HepG2 (cell line): ENCODE measurements at regions not wholly inside any gene's neighbourhood (a gene's known extent, or its start where the extent isn't known, plus 50 kb on each side); places are given as distances from the start of the nearest gene placed in this dataset.

Experiments used
- IRF9 ChIP-seq: sonication (generic); formaldehyde crosslinking; IDR thresholded peaks from 2 replicates; pipeline ENCODE4 v1.8.0; 2022; ENCODE audit warnings: missing genetic modification reagents, mild to moderate bottlenecking, borderline replicate concordance
- KAT7 ChIP-seq: IDR thresholded peaks from 2 replicates; pipeline ENCODE4 v1.6.1; 2018; ENCODE audit warnings: borderline replicate concordance, missing compliant biosample characterization
- KLF15 ChIP-seq: sonication (generic); formaldehyde crosslinking; IDR thresholded peaks from 2 replicates; pipeline ENCODE4 v1.8.1; 2023; ENCODE audit warnings: borderline replicate concordance, mild to moderate bottlenecking, inconsistent platforms, missing genetic modification reagents, mixed read lengths
- ZNF550 ChIP-seq: sonication (generic); formaldehyde crosslinking; IDR thresholded peaks from 2 replicates; pipeline ENCODE4 v1.4.0; 2020; ENCODE audit warnings: mild to moderate bottlenecking, missing genetic modification reagents, borderline replicate concordance

- no peak for TF ChIP-seq ZNF550 (CRISPR knock-in tag)
- TF ChIP-seq KLF15: no peak
- TF ChIP-seq IRF9 (CRISPR knock-in tag): no peak
- no peak for TF ChIP-seq KAT7 (CRISPR knock-in tag)
Measured at GRCh38 chr13:106987427-106987785, 419.5 kb upstream of the ARGLU1 start.
